ENCODE measurements at regions not wholly inside any gene's neighbourhood (a gene's known extent, or its start where the extent isn't known, plus 50 kb on each side); places are given as distances from the start of the nearest gene placed in this dataset.

DNA sequence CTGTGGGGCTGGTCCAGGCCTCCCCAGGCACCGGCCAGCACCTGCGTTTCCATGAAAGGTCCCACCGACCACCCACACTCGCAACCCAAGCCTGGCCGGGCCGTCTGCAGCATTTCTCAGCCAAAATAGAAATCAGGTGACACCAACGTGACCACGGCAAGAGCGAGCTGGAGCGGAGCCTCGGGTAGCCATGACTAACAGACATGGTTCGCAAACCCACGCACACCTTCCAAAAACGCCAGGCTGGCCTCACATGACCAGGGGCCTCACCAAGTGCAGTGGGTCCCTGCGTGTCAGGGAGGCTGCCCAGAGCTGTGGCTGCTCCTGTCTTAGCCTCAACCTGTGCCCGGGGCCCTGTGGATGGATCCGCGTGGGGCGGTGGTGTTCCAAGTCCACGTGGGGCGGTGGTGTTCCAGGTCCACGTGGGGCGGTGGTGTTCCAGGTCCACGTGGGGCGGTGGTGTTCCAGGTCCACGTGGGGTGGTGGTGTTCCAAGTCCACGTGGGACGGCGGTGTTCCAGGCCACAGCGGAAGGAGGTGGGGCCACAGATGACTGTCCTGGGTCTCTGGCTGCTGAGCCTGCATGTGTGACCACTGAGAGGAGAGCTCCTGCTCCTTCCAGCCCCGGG lies 64.4 kb upstream of the ADGRA1 start:
- CTCF ChIA-PET: no interaction called here
- Mint-ChIP-seq H3K4me3 (ENCODE audit: low read depth, unreplicated experiment) (no peak overlapping the region), H3K27me3 (ENCODE audit: unreplicated experiment) (peaks cover 57% of the 10 kb centered on the region), H3K36me3 (ENCODE audit: insufficient read depth, unreplicated experiment) (peaks cover 5% of the 10 kb centered on the region), H3K27ac (ENCODE audit: unreplicated experiment) (no peak overlapping the region), H3K4me1 (ENCODE audit: low read depth, unreplicated experiment) (no peaks in the 10 kb centered on the region), H3K9me3 (ENCODE audit: low read depth, unreplicated experiment) (no peaks in the 10 kb centered on the region)
- TF ChIP-seq, protein P1, sequence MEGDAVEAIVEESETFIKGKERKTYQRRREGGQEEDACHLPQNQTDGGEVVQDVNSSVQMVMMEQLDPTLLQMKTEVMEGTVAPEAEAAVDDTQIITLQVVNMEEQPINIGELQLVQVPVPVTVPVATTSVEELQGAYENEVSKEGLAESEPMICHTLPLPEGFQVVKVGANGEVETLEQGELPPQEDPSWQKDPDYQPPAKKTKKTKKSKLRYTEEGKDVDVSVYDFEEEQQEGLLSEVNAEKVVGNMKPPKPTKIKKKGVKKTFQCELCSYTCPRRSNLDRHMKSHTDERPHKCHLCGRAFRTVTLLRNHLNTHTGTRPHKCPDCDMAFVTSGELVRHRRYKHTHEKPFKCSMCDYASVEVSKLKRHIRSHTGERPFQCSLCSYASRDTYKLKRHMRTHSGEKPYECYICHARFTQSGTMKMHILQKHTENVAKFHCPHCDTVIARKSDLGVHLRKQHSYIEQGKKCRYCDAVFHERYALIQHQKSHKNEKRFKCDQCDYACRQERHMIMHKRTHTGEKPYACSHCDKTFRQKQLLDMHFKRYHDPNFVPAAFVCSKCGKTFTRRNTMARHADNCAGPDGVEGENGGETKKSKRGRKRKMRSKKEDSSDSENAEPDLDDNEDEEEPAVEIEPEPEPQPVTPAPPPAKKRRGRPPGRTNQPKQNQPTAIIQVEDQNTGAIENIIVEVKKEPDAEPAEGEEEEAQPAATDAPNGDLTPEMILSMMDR (IDR thresholded peaks at IDR 0.05; ENCODE audit: unreplicated experiment): no peak
- no TSS peak for BruUV-seq (replicated peaks)
- DNase-seq: no peak
- intact Hi-C loops (cut with micrococcal nuclease; ENCODE audit: unreplicated experiment): no loop called here

- no peaks in the 10 kb centered on the region for H3K9me3 Mint-ChIP-seq (ENCODE audit: low read depth, unreplicated experiment)
- peaks cover 5% of the 10 kb centered on the region for H3K36me3 Mint-ChIP-seq (ENCODE audit: insufficient read depth, unreplicated experiment)
- intact Hi-C loops (cut with micrococcal nuclease; ENCODE audit: unreplicated experiment): no loop called here
- CTCF ChIA-PET: no interaction called here
- H3K4me1 Mint-ChIP-seq (ENCODE audit: low read depth, unreplicated experiment): no peaks in the 10 kb centered on the region
- no peak for DNase-seq
- BruUV-seq (replicated peaks): no TSS peak
- H3K27me3 Mint-ChIP-seq (ENCODE audit: unreplicated experiment): peaks cover 51% of the 10 kb centered on the region
- no peak overlapping the region for H3K27ac Mint-ChIP-seq (ENCODE audit: unreplicated experiment)
- TF ChIP-seq, protein P1 (IDR thresholded peaks at IDR 0.05; ENCODE audit: unreplicated experiment): no peak
- no peak overlapping the region for H3K4me3 Mint-ChIP-seq (ENCODE audit: low read depth, unreplicated experiment)
These were observed 65.0 kb upstream of the ADGRA1 start for GRCh38 chr10:133022776-133023100.

DNA sequence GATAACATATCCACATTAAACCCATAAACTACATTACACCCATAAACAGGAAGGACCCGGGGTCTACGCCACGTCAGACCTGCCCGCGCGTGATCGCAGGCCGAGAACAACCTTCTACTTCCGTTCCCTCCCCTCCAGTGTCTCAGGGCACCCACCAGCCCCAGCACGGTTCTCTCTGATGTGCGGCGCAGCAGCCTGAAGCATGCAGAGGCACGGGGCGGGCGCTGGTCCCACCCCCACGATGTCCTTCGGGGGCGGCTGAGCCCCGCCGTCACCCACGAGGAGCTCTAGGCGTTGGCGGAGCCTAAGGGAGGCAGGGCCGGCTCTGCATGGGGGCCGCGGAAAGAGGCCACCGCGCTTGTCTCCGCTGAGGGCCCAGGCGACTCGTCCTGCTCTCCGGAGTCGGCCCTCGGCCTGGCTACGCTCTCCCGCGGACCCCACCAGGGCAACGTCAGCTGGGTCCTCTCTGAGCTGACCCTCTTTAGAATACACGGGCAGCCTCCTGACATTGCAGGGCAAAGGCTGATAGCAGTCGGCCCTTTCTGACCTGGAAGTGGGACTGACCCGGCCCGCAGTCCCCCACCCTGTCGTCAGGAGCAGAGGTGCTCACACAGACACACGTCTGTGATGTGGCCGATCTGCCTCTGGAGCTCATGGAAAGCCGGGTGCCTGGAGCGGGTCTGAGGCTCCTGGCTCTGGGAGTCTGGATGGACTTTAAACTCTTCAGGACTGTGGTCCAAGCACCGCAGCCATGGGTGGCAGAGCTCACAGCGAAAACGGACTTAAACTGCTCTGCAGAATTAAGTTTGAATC lies 65.6 kb upstream of the ADGRA1 start:
- peaks cover 45% of the 10 kb centered on the region for H3K27me3 Mint-ChIP-seq (ENCODE audit: unreplicated experiment)
- H3K4me1 Mint-ChIP-seq (ENCODE audit: low read depth, unreplicated experiment): no peaks in the 10 kb centered on the region
- no peak for DNase-seq
- no TSS peak for BruUV-seq (replicated peaks)
- no peaks in the 10 kb centered on the region for H3K9me3 Mint-ChIP-seq (ENCODE audit: low read depth, unreplicated experiment)
- TF ChIP-seq, protein P1 (IDR thresholded peaks at IDR 0.05; ENCODE audit: unreplicated experiment): no peak
- H3K27ac Mint-ChIP-seq (ENCODE audit: unreplicated experiment): no peak overlapping the region
- CTCF ChIA-PET: no interaction called here
- H3K4me3 Mint-ChIP-seq (ENCODE audit: low read depth, unreplicated experiment): no peak overlapping the region
- H3K36me3 Mint-ChIP-seq (ENCODE audit: insufficient read depth, unreplicated experiment): peaks cover 5% of the 10 kb centered on the region
- intact Hi-C loops (cut with micrococcal nuclease; ENCODE audit: unreplicated experiment): no loop called here

DNA sequence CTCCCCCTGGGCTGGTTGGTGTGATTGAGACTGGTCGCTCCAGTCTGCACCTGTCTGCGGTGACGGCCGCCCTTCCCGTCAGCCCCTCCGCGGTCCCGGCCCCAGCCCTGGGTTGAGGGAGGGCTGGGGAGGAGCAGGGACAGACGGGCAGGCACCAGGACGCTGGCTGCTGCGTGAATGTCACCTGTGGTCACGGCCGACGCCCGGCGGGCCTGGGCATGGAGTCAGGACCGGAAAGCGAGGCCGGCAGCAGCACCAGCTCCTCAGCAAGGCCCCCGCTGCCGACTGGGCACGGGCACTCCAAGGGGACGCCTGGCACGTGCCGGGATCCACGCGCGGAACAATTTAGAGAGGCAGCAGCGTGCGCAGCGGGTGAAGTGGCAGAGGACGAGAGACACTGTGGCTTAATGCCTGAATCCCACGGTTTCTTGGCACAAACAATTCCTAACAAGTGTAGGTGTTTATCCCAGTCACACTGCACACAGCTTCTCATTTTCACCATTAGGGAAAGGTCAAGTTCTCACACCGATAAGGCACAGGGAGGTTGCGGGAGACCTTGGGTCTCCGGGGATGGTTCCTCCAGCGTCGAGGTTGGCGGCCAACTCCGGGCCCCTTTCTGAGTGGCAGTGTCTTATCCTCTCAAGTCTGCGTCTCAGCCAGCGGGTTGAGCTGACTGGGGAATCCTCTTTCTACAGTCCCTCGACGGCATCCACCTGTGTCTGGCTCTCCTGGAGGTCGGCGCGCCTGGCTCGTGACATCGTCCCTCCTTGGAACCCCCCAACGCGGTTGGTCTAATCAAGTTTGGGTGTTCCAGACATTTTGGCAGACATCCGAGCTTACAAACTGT lies 66.4 kb upstream of the ADGRA1 start:
- no peaks in the 10 kb centered on the region for H3K4me1 Mint-ChIP-seq (ENCODE audit: low read depth, unreplicated experiment)
- H3K4me3 Mint-ChIP-seq (ENCODE audit: low read depth, unreplicated experiment): no peak overlapping the region
- H3K27ac Mint-ChIP-seq (ENCODE audit: unreplicated experiment): no peak overlapping the region
- no peaks in the 10 kb centered on the region for H3K9me3 Mint-ChIP-seq (ENCODE audit: low read depth, unreplicated experiment)
- intact Hi-C loops (cut with micrococcal nuclease; ENCODE audit: unreplicated experiment): no loop called here
- peaks cover 5% of the 10 kb centered on the region for H3K36me3 Mint-ChIP-seq (ENCODE audit: insufficient read depth, unreplicated experiment)
- CTCF ChIA-PET: no interaction called here
- H3K27me3 Mint-ChIP-seq (ENCODE audit: unreplicated experiment): peaks cover 38% of the 10 kb centered on the region
- no TSS peak for BruUV-seq (replicated peaks)
- TF ChIP-seq, protein P1 (IDR thresholded peaks at IDR 0.05; ENCODE audit: unreplicated experiment): no peak
- no peak for DNase-seq
